SK-N-SH treated with all-trans-retinoic acid at 6 μM for 48 hours (cell line): ENCODE measurements at regions not wholly inside any gene's neighbourhood (a gene's known extent, or its start where the extent isn't known, plus 50 kb on each side); places are given as distances from the start of the nearest gene placed in this dataset.

Experiments used
- ARNTL ChIP-seq: fragments of 450-650 bp; formaldehyde crosslinking; IDR thresholded peaks from 2 replicates; pipeline ENCODE4 v1.5.0; 2020; ENCODE audit warnings: low read depth, mild to moderate bottlenecking, moderate library complexity, borderline replicate concordance
- CREB5 ChIP-seq: fragments of 250-450 bp; sonication (Bioruptor Pico); IDR thresholded peaks from 2 replicates; pipeline ENCODE4 v1.5.1; 2020; ENCODE audit warnings: low read depth, mild to moderate bottlenecking, moderate library complexity
- ESRRG ChIP-seq: fragments of 250-450 bp; sonication (Bioruptor Pico); IDR thresholded peaks from 2 replicates; pipeline ENCODE4 v1.6.1; 2021; ENCODE audit warnings: mild to moderate bottlenecking
- PATZ1 ChIP-seq: fragments of 250-450 bp; sonication (Bioruptor Pico); IDR thresholded peaks from 2 replicates; pipeline ENCODE4 v1.8.0; 2020; ENCODE audit warnings: mild to moderate bottlenecking, moderate library complexity, borderline replicate concordance
- POU6F1 ChIP-seq: fragments of 250-450 bp; sonication (Bioruptor Pico); IDR thresholded peaks from 2 replicates; pipeline ENCODE4 v1.8.0; 2021; ENCODE audit warnings: low read depth, mild to moderate bottlenecking, moderate library complexity, borderline replicate concordance
- RARB ChIP-seq: fragments of 250-450 bp; sonication (Bioruptor Pico); IDR thresholded peaks from 2 replicates; pipeline ENCODE4 v1.8.0; 2021; ENCODE audit warnings: mild to moderate bottlenecking, moderate library complexity
- SNAI2 ChIP-seq: fragments of 250-450 bp; sonication (Bioruptor Pico); IDR thresholded peaks from 2 replicates; pipeline ENCODE4 v1.5.0; 2020; ENCODE audit warnings: mild to moderate bottlenecking, moderate library complexity
- TOX ChIP-seq: fragments of 250-450 bp; sonication (Bioruptor Pico); IDR thresholded peaks from 2 replicates; pipeline ENCODE4 v1.8.0; 2021; ENCODE audit warnings: mild to moderate bottlenecking, moderate library complexity, borderline replicate concordance
- TSHZ2 ChIP-seq: fragments of 250-450 bp; sonication (Bioruptor Pico); IDR thresholded peaks from 2 replicates; pipeline ENCODE4 v1.5.0; 2020; ENCODE audit warnings: mild to moderate bottlenecking, moderate library complexity
- ZFP3 ChIP-seq: fragments of 250-450 bp; sonication (Bioruptor Pico); IDR thresholded peaks from 2 replicates; pipeline ENCODE4 v1.5.0; 2020; ENCODE audit warnings: mild to moderate bottlenecking, moderate library complexity
- ZFP30 ChIP-seq: fragments of 450-650 bp; formaldehyde crosslinking; IDR thresholded peaks from 2 replicates; pipeline ENCODE4 v1.5.0; 2022; ENCODE audit warnings: mild to moderate bottlenecking, moderate library complexity
- ZNF565 ChIP-seq: fragments of 450-650 bp; formaldehyde crosslinking; conservative IDR thresholded peaks from 2 replicates; pipeline ENCODE4 v1.5.0; 2020; ENCODE audit warnings: low read depth, mild to moderate bottlenecking, moderate library complexity
- ZNF70 ChIP-seq: fragments of 450-650 bp; formaldehyde crosslinking; IDR thresholded peaks from 2 replicates; pipeline ENCODE4 v1.5.0; 2020; ENCODE audit warnings: mild to moderate bottlenecking, moderate library complexity
- ZNF8 ChIP-seq: fragments of 450-650 bp; formaldehyde crosslinking; IDR thresholded peaks from 2 replicates; pipeline ENCODE4 v1.5.0; 2020; ENCODE audit warnings: mild to moderate bottlenecking, moderate library complexity

- TF ChIP-seq TOX (CRISPR knock-in tag) (no peak), SNAI2 (no peak), ZFP3 (CRISPR knock-in tag) (no peak), ZFP30 (CRISPR knock-in tag) (no peak), PATZ1 (no peak), ARNTL (CRISPR knock-in tag) (no peak), ESRRG (no peak), CREB5 (no peak), ZNF70 (CRISPR knock-in tag) (no peak), ZNF8 (no peak), RARB (CRISPR knock-in tag) (no peak), POU6F1 (no peak), TSHZ2 (CRISPR knock-in tag) (no peak), ZNF565 (CRISPR knock-in tag) (no peak)
These were observed 80.8 kb upstream of the LCLAT1 start for GRCh38 chr2:30366199-30366691.
